ENCODE measurements at regions not wholly inside any gene's neighbourhood (a gene's known extent, or its start where the extent isn't known, plus 50 kb on each side); places are given as distances from the start of the nearest gene placed in this dataset.

DNA sequence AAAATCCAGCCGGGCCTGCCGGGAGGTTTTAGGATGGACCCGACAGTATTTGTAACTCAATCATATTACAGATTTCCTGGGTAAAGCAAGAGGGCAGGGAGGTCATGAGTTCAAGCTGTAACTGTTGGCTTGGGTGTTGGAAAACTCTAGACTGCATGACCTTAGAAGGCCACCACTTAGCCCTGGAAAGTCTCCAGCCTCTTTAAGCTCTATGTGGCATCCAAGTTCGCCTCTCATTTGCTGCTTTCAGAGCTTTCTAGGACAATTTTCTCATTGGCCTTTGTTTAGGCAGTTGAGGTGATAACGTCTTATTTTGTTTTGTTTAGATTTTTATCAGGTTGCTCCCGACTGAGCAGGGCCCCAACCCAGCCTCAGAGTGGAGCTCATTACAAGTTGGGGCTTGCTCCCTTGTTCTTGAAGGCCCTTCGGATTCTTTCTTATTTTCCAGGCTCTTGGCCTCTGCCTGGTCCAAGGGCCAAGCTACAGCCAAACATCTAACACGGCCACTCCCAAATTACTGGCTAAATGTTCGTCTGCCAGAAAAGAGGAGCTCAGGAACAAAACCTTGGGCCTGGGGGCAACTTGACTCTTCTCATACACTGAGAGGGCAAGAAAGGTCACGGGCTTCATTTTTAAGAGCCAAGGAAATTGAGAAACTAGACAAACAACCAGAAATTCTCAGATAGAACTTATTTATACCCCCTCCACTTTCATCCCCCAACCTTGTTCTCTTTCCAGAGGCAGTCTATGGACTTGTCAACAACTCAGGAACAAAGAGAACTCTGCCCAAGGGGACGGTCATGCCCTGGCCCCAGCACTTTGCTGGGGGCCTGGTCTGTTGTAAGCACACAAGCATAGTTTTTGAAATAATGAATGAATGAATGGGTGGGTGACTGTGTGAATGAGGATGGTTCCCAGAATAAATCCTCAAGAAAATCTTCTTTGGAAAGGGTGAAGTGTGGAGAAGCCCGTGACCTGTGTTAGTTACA is 526.9 kb downstream of the BNC2 start:
- no peak for DNase-seq (ENCODE audit: low read depth)

DNA sequence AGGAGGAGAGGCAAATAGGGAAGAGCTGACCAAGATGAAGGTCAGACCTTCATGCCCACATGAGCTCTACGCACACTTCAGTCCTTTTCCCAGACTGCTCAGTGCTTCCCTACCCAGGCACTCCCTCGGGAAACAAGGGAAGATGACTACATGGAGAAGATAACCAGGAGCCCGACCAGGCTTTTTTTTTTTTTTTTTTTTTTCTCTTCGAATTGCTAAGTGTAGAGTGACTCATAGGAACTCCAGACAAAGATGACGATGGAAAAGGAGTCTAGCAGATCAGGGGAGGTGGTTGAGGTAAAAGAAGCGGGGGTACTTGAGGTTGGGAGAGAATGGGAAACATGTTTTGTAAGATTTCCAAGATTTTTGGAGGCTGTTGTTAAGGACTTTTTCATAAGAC is 526.1 kb downstream of the BNC2 start:
- DNase-seq (ENCODE audit: low read depth): peak; percentile 87

DNA sequence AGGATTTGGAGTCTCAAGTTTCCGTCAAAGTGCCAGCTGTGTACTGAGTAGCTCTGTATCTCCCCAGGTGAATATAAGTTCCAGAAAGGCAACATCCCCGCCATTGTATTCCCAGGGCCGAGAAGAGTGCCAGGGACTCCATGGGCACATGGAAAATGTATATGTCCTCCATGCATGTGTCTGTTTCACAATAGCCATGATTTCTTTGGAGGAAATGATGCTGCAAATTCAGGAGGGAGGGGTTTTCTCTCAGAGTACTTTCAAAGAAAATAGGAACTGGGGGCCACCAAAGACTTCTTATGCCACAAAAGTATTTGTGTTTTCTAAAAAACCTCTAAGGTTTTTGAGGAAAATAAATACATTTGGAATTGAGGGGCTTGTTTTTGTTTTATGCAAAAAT is 524.6 kb downstream of the BNC2 start:
- no peak for DNase-seq (ENCODE audit: low read depth)

DNA sequence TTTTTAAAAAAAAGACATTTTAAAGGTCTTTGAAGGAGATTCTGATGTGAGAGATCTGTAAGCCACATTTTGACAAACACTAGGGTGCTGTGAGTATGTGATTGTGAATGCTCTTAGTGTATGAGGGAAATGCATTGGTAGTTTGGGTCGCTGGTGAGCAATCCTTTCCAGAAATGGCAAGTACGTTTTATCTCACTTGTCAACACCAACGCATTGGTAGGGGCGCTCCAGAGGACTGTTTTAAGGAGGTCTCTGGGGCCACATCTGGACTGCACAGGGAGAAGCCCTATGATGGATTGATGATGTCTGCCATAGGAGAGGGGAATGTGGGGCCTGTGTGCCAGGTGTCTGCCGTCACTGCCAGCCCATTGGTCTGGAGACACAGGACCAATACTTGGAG is 522.6 kb downstream of the BNC2 start:
- DNase-seq (ENCODE audit: low read depth): no peak

DNA sequence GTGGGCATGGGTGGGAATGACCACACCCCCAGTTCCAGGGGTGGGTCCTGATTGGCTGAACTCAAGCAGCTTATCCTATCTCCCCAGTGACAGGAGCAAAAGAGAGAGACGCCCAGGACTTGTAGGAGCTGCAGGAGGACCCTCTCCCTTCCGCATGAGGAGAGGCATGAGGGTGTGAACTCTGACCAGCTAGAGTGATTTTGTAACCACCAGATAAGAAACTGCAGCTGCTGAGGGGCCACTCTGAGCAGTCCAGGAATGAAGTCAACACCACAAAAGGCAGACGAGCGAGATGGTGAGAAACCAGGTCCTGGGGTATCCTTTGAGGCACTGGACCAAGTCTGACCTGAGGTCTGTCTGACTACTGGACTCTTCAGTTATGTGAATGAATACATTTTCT is 521.9 kb downstream of the BNC2 start:
- DNase-seq (ENCODE audit: low read depth): no peak

DNA sequence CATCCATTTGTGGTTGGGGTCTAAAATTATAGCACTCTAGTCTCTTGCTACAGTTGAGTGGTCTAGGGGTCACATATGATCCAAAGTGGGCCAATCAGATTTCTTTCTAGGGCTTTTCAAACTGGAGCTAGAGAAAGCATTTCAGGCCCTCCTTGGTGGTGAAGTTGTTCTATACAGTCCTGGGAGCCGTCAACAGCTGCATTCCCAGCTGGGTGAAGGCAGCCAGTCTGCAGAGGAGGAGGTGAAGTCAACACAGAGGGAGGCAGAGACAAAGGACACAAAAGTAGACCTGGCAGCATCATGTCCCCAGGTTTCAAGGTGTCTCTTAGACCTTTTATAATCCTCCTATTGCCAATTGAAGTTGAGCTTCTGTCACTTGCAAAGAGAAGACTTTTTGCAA is 518.2 kb downstream of the BNC2 start:
- DNase-seq (ENCODE audit: low read depth): no peak

DNA sequence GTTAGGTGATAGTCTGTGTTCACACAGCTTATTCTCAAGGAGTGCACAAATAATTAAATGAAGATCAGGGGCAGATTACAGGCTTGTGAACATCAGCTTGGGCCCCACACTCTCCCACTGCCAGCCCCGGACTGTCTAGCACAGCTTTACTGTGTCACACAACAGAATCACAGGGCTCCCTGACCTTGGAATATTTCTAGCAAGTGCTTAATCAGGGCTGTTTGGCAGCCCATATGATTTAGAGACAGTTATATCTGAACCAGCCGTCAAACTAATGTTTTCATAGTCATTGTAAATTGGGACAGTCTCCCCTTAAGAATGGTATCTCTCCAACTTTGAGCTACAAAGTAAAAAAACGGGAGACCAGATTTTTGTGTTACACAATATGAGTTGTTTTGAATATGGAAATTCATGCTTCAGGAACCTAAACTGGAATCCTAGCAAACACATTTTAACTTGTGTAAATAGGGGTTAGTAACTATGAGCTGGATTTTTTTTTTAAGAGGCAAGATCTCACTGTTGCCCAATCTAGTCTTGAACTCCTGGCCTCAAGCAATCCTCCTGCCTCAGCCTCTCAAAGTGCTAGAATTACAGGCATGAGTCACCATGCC is 517.6 kb downstream of the BNC2 start:
- peak; percentile 38 for DNase-seq (ENCODE audit: low read depth)

DNA sequence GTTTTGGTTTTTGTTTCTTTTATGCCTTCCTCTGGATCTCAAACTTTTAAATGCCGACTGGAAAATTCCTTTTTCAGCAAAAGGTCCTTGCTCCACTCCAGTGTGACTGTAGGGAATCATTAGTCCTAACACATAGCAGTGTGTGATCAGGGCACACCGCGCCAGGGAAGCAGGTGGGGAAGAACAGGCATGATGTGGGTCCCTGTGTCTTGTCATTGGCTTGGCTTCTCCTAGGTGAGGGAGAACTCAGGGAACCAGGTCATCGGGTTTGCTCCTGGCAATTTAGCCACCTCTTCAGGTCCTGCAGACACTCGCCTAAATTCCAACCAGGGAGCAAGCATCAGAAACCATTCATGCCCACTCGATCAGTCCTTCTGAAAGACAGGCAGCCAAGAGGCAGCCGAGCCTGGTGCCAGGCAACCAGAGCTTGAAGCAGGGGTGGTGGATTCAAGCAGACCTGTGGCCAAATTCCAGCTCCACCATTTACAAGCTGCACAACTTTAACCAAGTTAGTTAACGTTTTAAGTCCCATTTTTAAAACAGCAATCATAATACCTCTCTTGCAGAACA is 514.2 kb downstream of the BNC2 start:
- no peak for DNase-seq (ENCODE audit: low read depth)

DNA sequence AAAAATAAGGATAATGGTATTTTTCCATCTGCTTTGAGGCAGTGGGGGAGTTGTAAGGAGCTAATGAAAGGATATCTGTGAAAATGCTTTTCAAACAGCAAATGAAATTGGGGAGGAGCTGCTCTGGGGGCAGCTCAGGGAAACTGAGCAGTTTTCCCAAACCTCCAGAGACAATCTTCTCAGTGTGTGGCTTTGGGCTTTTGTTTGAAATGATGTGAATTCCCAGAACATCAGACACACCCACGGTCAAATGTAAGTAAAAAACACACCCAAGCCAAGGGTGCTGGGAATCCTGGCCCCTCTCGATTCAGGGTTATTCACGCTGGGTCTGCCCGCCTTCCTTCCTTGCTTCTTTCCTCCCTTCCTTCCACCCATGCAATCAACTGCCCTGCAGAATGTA is 512.6 kb downstream of the BNC2 start:
- no peak for DNase-seq (ENCODE audit: low read depth)

DNA sequence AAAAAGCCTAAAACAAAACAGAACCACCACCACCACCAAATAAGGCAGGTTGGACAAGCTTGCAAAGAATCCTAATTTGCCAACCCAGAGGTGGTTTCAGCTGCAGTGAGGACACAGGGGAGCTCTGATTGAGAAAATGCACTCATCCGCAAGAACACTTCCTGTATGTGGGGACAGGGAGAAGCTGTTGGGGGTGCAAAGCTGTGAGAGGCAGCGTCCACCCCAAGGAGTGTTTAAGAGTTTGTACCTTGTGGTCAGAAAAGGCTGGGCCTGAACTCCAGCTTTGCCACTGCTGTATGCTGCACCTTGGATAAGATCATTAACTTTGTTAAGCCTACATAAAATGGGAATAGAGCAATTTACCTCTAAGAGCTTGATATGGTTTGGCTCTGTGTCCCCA is 511.7 kb downstream of the BNC2 start:
- DNase-seq (ENCODE audit: low read depth): no peak
